ENCODE measurements at regions not wholly inside any gene's neighbourhood (a gene's known extent, or its start where the extent isn't known, plus 50 kb on each side); places are given as distances from the start of the nearest gene placed in this dataset.

GRCh38 chr17:55584055-55584685, 72.9 kb upstream of the SMIM36 start:
- H3K4me1 ChIP-seq (ENCODE audit: insufficient read depth, low read length, poor library complexity, severe bottlenecking) = no peaks in the 10 kb centered on the region
- no peak overlapping the region for H2AFZ ChIP-seq (ENCODE audit: low read length)
- no peaks in the 10 kb centered on the region for H3F3A ChIP-seq (ENCODE audit: low read depth)
- no peak for TF ChIP-seq EZH2phosphoT487 (IDR thresholded peaks at IDR 0.05; ENCODE audit: borderline replicate concordance)
- TF ChIP-seq, protein P1, sequence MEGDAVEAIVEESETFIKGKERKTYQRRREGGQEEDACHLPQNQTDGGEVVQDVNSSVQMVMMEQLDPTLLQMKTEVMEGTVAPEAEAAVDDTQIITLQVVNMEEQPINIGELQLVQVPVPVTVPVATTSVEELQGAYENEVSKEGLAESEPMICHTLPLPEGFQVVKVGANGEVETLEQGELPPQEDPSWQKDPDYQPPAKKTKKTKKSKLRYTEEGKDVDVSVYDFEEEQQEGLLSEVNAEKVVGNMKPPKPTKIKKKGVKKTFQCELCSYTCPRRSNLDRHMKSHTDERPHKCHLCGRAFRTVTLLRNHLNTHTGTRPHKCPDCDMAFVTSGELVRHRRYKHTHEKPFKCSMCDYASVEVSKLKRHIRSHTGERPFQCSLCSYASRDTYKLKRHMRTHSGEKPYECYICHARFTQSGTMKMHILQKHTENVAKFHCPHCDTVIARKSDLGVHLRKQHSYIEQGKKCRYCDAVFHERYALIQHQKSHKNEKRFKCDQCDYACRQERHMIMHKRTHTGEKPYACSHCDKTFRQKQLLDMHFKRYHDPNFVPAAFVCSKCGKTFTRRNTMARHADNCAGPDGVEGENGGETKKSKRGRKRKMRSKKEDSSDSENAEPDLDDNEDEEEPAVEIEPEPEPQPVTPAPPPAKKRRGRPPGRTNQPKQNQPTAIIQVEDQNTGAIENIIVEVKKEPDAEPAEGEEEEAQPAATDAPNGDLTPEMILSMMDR (conservative IDR thresholded peaks at IDR 0.05; ENCODE audit: low read length) = no peak
- no peaks in the 10 kb centered on the region for H3K79me2 ChIP-seq (ENCODE audit: insufficient read depth, low read length)
- no peak overlapping the region for H3K9ac ChIP-seq (ENCODE audit: low read depth, low read length, poor library complexity, severe bottlenecking)
- no peaks in the 10 kb centered on the region for H3K36me3 ChIP-seq (ENCODE audit: insufficient read depth, low read length)
- H3K27me3 ChIP-seq (ENCODE audit: insufficient read depth, low read length, poor library complexity, severe bottlenecking) = no peaks in the 10 kb centered on the region
- no peak overlapping the region for H3K4me2 ChIP-seq (ENCODE audit: low read depth, low read length, poor library complexity, severe bottlenecking)
- no peaks in the 10 kb centered on the region for H3K9me2 ChIP-seq (replicated peaks; ENCODE audit: low read depth, low read length)
- no peaks in the 10 kb centered on the region for H3K9me3 ChIP-seq (ENCODE audit: insufficient read depth, low read depth, low read length)
- no peaks in the 10 kb centered on the region for H4K20me1 ChIP-seq (ENCODE audit: insufficient read depth, low read length, poor library complexity, severe bottlenecking)
- no peak overlapping the region for H3K4me3 ChIP-seq (ENCODE audit: low read length, poor library complexity, severe bottlenecking)

GRCh38 chr17:55582897-55583296, 71.6 kb upstream of the SMIM36 start:
- no peaks in the 10 kb centered on the region for H3K9me2 ChIP-seq (replicated peaks; ENCODE audit: low read depth, low read length)
- no peak overlapping the region for H3K9ac ChIP-seq (ENCODE audit: low read depth, low read length, poor library complexity, severe bottlenecking)
- H3K27me3 ChIP-seq (ENCODE audit: insufficient read depth, low read length, poor library complexity, severe bottlenecking) = no peaks in the 10 kb centered on the region
- no peaks in the 10 kb centered on the region for H3K79me2 ChIP-seq (ENCODE audit: insufficient read depth, low read length)
- H3K4me3 ChIP-seq (ENCODE audit: low read length, poor library complexity, severe bottlenecking) = no peak overlapping the region
- H3F3A ChIP-seq (ENCODE audit: low read depth) = no peaks in the 10 kb centered on the region
- no peaks in the 10 kb centered on the region for H4K20me1 ChIP-seq (ENCODE audit: insufficient read depth, low read length, poor library complexity, severe bottlenecking)
- no peaks in the 10 kb centered on the region for H3K36me3 ChIP-seq (ENCODE audit: insufficient read depth, low read length)
- TF ChIP-seq, protein P1 (conservative IDR thresholded peaks at IDR 0.05; ENCODE audit: low read length) = no peak
- TF ChIP-seq EZH2phosphoT487 (IDR thresholded peaks at IDR 0.05; ENCODE audit: borderline replicate concordance) = no peak
- no peak overlapping the region for H2AFZ ChIP-seq (ENCODE audit: low read length)
- H3K4me2 ChIP-seq (ENCODE audit: low read depth, low read length, poor library complexity, severe bottlenecking) = no peak overlapping the region
- no peaks in the 10 kb centered on the region for H3K4me1 ChIP-seq (ENCODE audit: insufficient read depth, low read length, poor library complexity, severe bottlenecking)
- H3K9me3 ChIP-seq (ENCODE audit: insufficient read depth, low read depth, low read length) = no peaks in the 10 kb centered on the region

DNA sequence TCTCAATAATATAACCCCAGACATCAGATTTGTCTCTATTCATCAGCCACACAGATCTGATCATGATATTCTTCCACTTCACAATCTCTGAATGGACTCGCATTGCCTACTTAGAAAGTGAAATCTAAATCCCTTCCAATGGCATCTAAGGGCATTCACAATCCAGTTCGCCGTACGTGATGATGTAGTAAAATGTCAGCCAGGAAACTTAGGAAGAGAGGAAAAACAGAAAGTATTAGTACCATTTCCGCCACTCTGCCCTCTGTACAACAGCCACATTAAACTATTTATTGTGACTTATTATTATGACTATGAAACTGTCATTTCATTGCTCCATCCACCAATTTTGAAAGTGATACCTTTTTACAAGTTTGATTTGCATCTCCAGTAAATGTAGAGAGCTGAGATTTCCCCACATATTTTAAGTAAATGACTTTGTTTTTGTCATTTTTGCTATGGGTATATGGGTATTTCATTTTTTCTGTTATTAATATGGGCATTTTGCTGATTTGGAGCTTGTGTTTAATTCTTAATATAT, 69.4 kb upstream of the SMIM36 start:
- Histone ChIP-seq H4K20me1 (ENCODE audit: insufficient read depth, low read length, poor library complexity, severe bottlenecking) (no peaks in the 10 kb centered on the region), H3K36me3 (ENCODE audit: insufficient read depth, low read length) (no peaks in the 10 kb centered on the region), H3F3A (ENCODE audit: low read depth) (no peaks in the 10 kb centered on the region), H3K79me2 (ENCODE audit: insufficient read depth, low read length) (no peaks in the 10 kb centered on the region), H3K4me1 (ENCODE audit: insufficient read depth, low read length, poor library complexity, severe bottlenecking) (no peaks in the 10 kb centered on the region), H3K9me3 (ENCODE audit: insufficient read depth, low read depth, low read length) (no peaks in the 10 kb centered on the region), H3K27me3 (ENCODE audit: insufficient read depth, low read length, poor library complexity, severe bottlenecking) (no peaks in the 10 kb centered on the region), H3K9ac (ENCODE audit: low read depth, low read length, poor library complexity, severe bottlenecking) (no peak overlapping the region), H3K9me2 (replicated peaks; ENCODE audit: low read depth, low read length) (no peaks in the 10 kb centered on the region), H3K4me2 (ENCODE audit: low read depth, low read length, poor library complexity, severe bottlenecking) (no peak overlapping the region), H3K4me3 (ENCODE audit: low read length, poor library complexity, severe bottlenecking) (no peak overlapping the region), H2AFZ (ENCODE audit: low read length) (no peak overlapping the region)
- TF ChIP-seq, protein P1 (conservative IDR thresholded peaks at IDR 0.05; ENCODE audit: low read length) = no peak
- TF ChIP-seq EZH2phosphoT487 (IDR thresholded peaks at IDR 0.05; ENCODE audit: borderline replicate concordance) = no peak
